ENCODE measurements at regions not wholly inside any gene's neighbourhood (a gene's known extent, or its start where the extent isn't known, plus 50 kb on each side); places are given as distances from the start of the nearest gene placed in this dataset.

DNA sequence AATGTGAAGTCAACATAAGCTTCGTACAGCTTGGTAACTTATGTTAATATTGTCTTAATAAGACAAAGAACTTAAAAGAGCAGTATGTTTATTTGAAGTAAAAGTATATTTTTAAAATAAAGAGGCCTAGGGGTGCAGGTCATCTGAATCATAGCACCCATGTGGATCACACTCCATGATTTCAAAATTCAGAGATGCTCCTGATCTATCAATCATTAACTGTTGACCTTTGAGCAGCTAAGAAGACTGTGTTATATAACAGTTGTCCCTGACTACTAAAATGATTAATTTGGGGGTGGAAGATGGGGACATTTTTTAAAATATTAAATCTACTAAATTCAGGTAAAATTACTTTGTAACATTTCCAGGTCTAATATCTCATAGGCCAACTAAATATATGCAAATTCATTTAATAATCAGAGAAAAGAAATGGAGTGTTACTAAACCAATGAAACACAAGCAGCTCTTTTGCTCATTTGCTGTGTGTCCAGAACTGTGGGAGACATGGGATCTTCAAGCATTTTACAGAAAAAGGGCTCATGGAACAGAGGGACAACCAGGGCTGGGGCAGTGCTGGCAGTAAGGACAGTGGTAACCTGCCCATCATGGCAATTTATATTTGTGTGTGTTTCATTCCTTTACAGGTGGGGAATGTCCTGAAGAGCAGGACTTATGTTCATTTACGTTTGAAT lies 120.7 kb upstream of the PCED1B start:
- TF ChIP-seq, protein P1, sequence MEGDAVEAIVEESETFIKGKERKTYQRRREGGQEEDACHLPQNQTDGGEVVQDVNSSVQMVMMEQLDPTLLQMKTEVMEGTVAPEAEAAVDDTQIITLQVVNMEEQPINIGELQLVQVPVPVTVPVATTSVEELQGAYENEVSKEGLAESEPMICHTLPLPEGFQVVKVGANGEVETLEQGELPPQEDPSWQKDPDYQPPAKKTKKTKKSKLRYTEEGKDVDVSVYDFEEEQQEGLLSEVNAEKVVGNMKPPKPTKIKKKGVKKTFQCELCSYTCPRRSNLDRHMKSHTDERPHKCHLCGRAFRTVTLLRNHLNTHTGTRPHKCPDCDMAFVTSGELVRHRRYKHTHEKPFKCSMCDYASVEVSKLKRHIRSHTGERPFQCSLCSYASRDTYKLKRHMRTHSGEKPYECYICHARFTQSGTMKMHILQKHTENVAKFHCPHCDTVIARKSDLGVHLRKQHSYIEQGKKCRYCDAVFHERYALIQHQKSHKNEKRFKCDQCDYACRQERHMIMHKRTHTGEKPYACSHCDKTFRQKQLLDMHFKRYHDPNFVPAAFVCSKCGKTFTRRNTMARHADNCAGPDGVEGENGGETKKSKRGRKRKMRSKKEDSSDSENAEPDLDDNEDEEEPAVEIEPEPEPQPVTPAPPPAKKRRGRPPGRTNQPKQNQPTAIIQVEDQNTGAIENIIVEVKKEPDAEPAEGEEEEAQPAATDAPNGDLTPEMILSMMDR (IDR thresholded peaks at IDR 0.05) = no peak
- H3K4me2 ChIP-seq (replicated peaks; ENCODE audit: extremely low read depth, low read length, poor library complexity, severe bottlenecking) = no peak overlapping the region
- no peaks in the 10 kb centered on the region for H3K36me3 Mint-ChIP-seq

DNA sequence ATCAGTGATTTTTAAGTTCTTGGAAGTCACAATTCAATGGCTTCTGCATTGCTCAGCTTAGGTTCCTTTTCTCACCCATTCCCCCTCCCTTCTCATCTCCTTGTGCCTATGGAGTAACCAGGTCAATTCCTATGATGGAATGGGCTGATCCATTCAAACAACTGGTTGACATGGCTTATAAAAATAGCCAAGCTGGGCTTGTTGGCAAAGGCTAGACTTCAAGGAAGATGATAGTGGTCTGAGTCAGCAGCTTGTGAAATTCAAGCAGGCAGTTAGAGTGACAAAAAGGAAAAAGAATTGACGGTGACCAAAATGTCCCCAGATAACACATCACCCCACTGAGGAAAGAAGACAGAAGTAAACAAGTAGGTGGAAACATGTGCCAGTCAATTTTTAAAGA lies 119.9 kb upstream of the PCED1B start:
- no peaks in the 10 kb centered on the region for H4K20me1 ChIP-seq (ENCODE audit: insufficient read depth, low read length)
- no peak overlapping the region for H3K4me2 ChIP-seq (replicated peaks; ENCODE audit: extremely low read depth, low read length, poor library complexity, severe bottlenecking)
- no peak overlapping the region for H3K4me3 ChIP-seq (replicated peaks in 1 of 3; ENCODE audit: low read depth in 2 of 3, low read length in 3 of 3)
- H3K4me3 Mint-ChIP-seq = no peak overlapping the region
- H3K36me3 Mint-ChIP-seq = no peaks in the 10 kb centered on the region
- DNase-seq = peak in 1 of 3 donors; percentile 17
- H3K9me3 ChIP-seq (replicated peaks in 1 of 2; ENCODE audit: control insufficient read depth in 1 of 2, insufficient read depth in 1 of 2, low read length in 2 of 2) = no peaks in the 10 kb centered on the region
- peaks cover 17% of the 10 kb centered on the region for H3K4me1 Mint-ChIP-seq
- no CpG with 5 or more reads among the region's 1 CpG for WGBS (ENCODE audit: insufficient coverage)
- no peak overlapping the region for H2AFZ ChIP-seq (ENCODE audit: insufficient read depth, low read depth, low read length, poor library complexity, severe bottlenecking)
- H3K79me2 ChIP-seq (ENCODE audit: insufficient read depth, low read length) = no peaks in the 10 kb centered on the region
- intact Hi-C loops (cut with micrococcal nuclease) = no loop called here
- H3K27me3 ChIP-seq (ENCODE audit: control insufficient read depth in 2 of 2, insufficient read depth in 2 of 2, low read length in 2 of 2) = no peaks in the 10 kb centered on the region
- peaks cover 5 to 16% of the 10 kb centered on the region in 2 donors for H3K4me1 ChIP-seq (ENCODE audit: control insufficient read depth in 1 of 2, insufficient read depth in 2 of 2, low read length in 2 of 2)
- no peak overlapping the region for H3K9ac ChIP-seq (ENCODE audit: insufficient read depth, low read length, poor library complexity, severe bottlenecking)
- H3K27me3 Mint-ChIP-seq (ENCODE audit: low read depth in 3 of 3) = peaks cover 2 to 5% (median 3%) of the 10 kb centered on the region in 3 donors
- H3K9me3 Mint-ChIP-seq = no peaks in the 10 kb centered on the region
- H3K27ac ChIP-seq (ENCODE audit: low read depth in 1 of 2, low read length in 2 of 2) = no peak overlapping the region
- TF ChIP-seq, protein P1 (IDR thresholded peaks at IDR 0.05) = no peak
- H3K27ac Mint-ChIP-seq = no peak overlapping the region
- H3K36me3 ChIP-seq (replicated peaks in 1 of 2; ENCODE audit: control insufficient read depth in 1 of 2, insufficient read depth in 2 of 2, low read length in 2 of 2) = no peaks in the 10 kb centered on the region

More for the DNA sequence above, 120.7 kb upstream of the PCED1B start:
- H3K36me3 ChIP-seq (replicated peaks in 1 of 2; ENCODE audit: control insufficient read depth in 1 of 2, insufficient read depth in 2 of 2, low read length in 2 of 2) = no peaks in the 10 kb centered on the region
- no peak overlapping the region for H3K4me3 ChIP-seq (replicated peaks in 1 of 3; ENCODE audit: low read depth in 2 of 3, low read length in 3 of 3)
- no peaks in the 10 kb centered on the region for H4K20me1 ChIP-seq (ENCODE audit: insufficient read depth, low read length)
- Mint-ChIP-seq H3K4me1 (peaks cover 17% of the 10 kb centered on the region), H3K27me3 (ENCODE audit: low read depth in 3 of 3) (peaks cover 2 to 5% (median 3%) of the 10 kb centered on the region in 3 donors), H3K27ac (no peak overlapping the region), H3K9me3 (no peaks in the 10 kb centered on the region), H3K4me3 (no peak overlapping the region)
- peaks cover 5 to 16% of the 10 kb centered on the region in 2 donors for H3K4me1 ChIP-seq (ENCODE audit: control insufficient read depth in 1 of 2, insufficient read depth in 2 of 2, low read length in 2 of 2)
- intact Hi-C loops (cut with micrococcal nuclease) = no loop called here
- H2AFZ ChIP-seq (ENCODE audit: insufficient read depth, low read depth, low read length, poor library complexity, severe bottlenecking) = no peak overlapping the region
- no peaks in the 10 kb centered on the region for H3K27me3 ChIP-seq (ENCODE audit: control insufficient read depth in 2 of 2, insufficient read depth in 2 of 2, low read length in 2 of 2)
- H3K27ac ChIP-seq (ENCODE audit: low read depth in 1 of 2, low read length in 2 of 2) = no peak overlapping the region
- H3K9ac ChIP-seq (ENCODE audit: insufficient read depth, low read length, poor library complexity, severe bottlenecking) = no peak overlapping the region
- no CpG with 5 or more reads among the region's 2 CpGs for WGBS (ENCODE audit: insufficient coverage)
- DNase-seq = no peak
- no peaks in the 10 kb centered on the region for H3K9me3 ChIP-seq (replicated peaks in 1 of 2; ENCODE audit: control insufficient read depth in 1 of 2, insufficient read depth in 1 of 2, low read length in 2 of 2)
- H3K79me2 ChIP-seq (ENCODE audit: insufficient read depth, low read length) = no peaks in the 10 kb centered on the region

Measured in CD14-positive monocyte (primary cell).